Ascending aorta (tissue), 2 donors: ENCODE measurements at regions not wholly inside any gene's neighbourhood (a gene's known extent, or its start where the extent isn't known, plus 50 kb on each side); places are given as distances from the start of the nearest gene placed in this dataset.

Source experiments
- DNase-seq, 2 donors: peaks; one replicate each; pipeline ENCODE4 v3.0.0-alpha.2; 2019; ENCODE audit warnings: low spot score in 2 of 2
- H3K27ac ChIP-seq, 2 donors: fragments of 200-600 bp; sonication (generic); one replicate each; pipeline ENCODE4 v1.5.1; 2016 to 2017; ENCODE audit warnings: mild to moderate bottlenecking in 1 of 2
- H3K27me3 ChIP-seq: fragments of 200-600 bp; sonication (generic); one replicate; pipeline ENCODE4 v1.5.1; 2017
- H3K36me3 ChIP-seq, 2 donors: fragments of 200-600 bp; sonication (generic); one replicate each; pipeline ENCODE4 v1.5.1; 2016
- H3K4me1 ChIP-seq, 2 donors: fragments of 200-600 bp; sonication (generic); one replicate each; pipeline ENCODE4 v1.5.1; 2016 to 2017; ENCODE audit warnings: mild to moderate bottlenecking in 1 of 2
- H3K4me3 ChIP-seq, 2 donors: fragments of 200-600 bp; sonication (generic); one replicate each; pipeline ENCODE4 v1.5.1; 2016 to 2017; ENCODE audit warnings: mild to moderate bottlenecking in 1 of 2
- H3K9me3 ChIP-seq, 2 donors: fragments of 200-600 bp; sonication (generic); one replicate each; pipeline ENCODE4 v1.5.1; 2016
- intact Hi-C: fragments of 100-400 bp; cut with DNase I; formaldehyde crosslinking; loops from one replicate; pipeline ENCODE4 v1.15.1; 2023
- TF ChIP-seq, protein P1 (sequence below), 3 experiments: fragments of 200-600 bp in 2 of 3; fragments of 450-650 bp in 1 of 3; sonication (generic) in 2 of 3; IDR thresholded peaks; one replicate each; pipeline ENCODE4 v1.5.1; 2016 to 2019; ENCODE audit warnings: antibody characterized with exemption in 3 of 3, mild to moderate bottlenecking in 1 of 3, moderate library complexity in 1 of 3

DNA sequence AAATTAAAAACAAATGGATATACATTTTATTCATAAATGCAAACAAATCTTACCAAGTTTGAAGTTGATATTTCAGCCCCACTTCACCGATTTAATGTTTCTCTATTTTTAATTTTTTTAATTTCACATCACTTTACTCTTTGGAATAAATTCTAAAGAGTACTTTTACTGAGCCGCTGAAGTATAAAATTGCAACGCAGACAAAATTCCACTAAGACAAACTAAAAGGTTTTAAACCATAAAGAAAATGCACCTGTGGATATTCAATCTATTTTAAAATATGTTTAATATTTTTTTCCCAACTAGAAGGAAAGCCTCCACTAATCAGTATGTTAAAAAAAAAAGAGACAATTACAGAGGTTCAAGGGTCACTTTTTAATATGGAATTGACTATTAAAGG lies 1073.9 kb upstream of the CRIM1 start:
- H3K9me3 ChIP-seq, result no peaks in the 10 kb centered on the region
- intact Hi-C loops, result no loop called here
- H3K4me3 ChIP-seq, result no peak overlapping the region
- no peak overlapping the region for H3K27ac ChIP-seq
- TF ChIP-seq, protein P1, sequence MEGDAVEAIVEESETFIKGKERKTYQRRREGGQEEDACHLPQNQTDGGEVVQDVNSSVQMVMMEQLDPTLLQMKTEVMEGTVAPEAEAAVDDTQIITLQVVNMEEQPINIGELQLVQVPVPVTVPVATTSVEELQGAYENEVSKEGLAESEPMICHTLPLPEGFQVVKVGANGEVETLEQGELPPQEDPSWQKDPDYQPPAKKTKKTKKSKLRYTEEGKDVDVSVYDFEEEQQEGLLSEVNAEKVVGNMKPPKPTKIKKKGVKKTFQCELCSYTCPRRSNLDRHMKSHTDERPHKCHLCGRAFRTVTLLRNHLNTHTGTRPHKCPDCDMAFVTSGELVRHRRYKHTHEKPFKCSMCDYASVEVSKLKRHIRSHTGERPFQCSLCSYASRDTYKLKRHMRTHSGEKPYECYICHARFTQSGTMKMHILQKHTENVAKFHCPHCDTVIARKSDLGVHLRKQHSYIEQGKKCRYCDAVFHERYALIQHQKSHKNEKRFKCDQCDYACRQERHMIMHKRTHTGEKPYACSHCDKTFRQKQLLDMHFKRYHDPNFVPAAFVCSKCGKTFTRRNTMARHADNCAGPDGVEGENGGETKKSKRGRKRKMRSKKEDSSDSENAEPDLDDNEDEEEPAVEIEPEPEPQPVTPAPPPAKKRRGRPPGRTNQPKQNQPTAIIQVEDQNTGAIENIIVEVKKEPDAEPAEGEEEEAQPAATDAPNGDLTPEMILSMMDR (IDR thresholded peaks at IDR 0.05), result no peak
- H3K4me1 ChIP-seq, result no peaks in the 10 kb centered on the region
- no peaks in the 10 kb centered on the region for H3K36me3 ChIP-seq
- no peak for DNase-seq
- no peaks in the 10 kb centered on the region for H3K27me3 ChIP-seq

DNA sequence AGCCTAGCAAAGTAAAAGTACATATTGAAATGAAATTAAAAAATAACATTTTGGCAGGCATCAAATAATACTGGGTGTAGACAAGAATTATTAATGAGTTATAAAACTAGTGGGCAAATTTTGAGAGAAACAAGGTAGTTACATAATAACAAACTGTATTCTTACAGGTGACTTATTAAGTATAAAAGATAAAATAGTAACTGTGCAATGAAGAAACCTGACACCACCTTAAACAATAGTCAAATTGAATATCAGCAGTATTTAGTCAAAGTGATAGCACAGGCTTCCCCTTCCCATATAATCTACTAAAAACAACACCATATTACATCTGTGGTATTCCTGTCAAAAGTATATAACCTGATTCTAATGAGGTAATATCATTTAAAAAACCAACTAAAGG lies 1099.8 kb upstream of the CRIM1 start:
- no peaks in the 10 kb centered on the region for H3K27me3 ChIP-seq
- no peaks in the 10 kb centered on the region for H3K36me3 ChIP-seq
- H3K4me3 ChIP-seq, result no peak overlapping the region
- intact Hi-C loops, result no loop called here
- no peaks in the 10 kb centered on the region for H3K9me3 ChIP-seq
- no peaks in the 10 kb centered on the region for H3K4me1 ChIP-seq
- no peak for DNase-seq
- H3K27ac ChIP-seq, result no peak overlapping the region
- TF ChIP-seq, protein P1 (IDR thresholded peaks at IDR 0.05), result no peak

DNA sequence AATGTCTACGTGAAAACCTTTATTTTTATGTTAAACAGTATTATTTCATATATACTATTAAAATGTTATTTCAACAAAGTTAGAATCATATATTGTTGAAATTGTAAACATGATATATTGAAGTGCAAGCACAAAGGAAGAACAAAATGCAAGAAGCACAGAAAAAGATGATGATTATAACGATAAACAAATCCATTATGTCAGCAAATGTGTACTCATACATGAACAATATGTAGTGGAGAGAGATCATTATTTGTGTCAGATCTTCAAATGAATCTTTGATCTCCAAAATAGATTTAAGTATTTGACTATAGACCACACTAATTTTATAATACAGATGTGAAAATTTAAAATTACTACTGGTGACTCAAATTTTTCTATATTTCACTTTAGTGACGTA lies 1104.4 kb upstream of the CRIM1 start:
- Histone ChIP-seq H3K4me3 (no peak overlapping the region), H3K27ac (no peak overlapping the region), H3K36me3 (no peaks in the 10 kb centered on the region), H3K27me3 (no peaks in the 10 kb centered on the region), H3K9me3 (no peaks in the 10 kb centered on the region), H3K4me1 (no peaks in the 10 kb centered on the region)
- TF ChIP-seq, protein P1 (IDR thresholded peaks at IDR 0.05), result no peak
- intact Hi-C loops, result no loop called here
- DNase-seq, result no peak

DNA sequence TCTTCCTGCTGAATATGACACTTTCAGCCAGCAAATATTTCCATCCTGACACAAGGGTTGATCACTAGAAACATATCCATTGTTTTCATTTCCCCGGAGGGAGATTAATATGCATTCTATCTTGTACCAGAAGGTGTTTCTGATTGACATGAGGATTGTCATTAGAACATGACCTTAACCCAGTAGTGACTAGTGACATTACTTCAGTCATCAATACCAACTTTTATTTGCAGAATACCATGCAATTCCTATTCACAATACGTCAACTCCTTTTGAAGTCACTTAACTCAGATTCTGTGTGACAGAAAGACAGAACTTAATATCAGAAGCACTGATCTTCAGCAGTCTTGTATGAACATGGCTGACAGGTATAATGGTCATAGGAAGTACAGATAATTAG lies 1108.9 kb upstream of the CRIM1 start:
- no peaks in the 10 kb centered on the region for H3K4me1 ChIP-seq
- H3K4me3 ChIP-seq, result no peak overlapping the region
- no peaks in the 10 kb centered on the region for H3K36me3 ChIP-seq
- no peaks in the 10 kb centered on the region for H3K9me3 ChIP-seq
- no peaks in the 10 kb centered on the region for H3K27me3 ChIP-seq
- DNase-seq, result no peak
- intact Hi-C loops, result no loop called here
- TF ChIP-seq, protein P1 (IDR thresholded peaks at IDR 0.05), result no peak
- no peak overlapping the region for H3K27ac ChIP-seq

DNA sequence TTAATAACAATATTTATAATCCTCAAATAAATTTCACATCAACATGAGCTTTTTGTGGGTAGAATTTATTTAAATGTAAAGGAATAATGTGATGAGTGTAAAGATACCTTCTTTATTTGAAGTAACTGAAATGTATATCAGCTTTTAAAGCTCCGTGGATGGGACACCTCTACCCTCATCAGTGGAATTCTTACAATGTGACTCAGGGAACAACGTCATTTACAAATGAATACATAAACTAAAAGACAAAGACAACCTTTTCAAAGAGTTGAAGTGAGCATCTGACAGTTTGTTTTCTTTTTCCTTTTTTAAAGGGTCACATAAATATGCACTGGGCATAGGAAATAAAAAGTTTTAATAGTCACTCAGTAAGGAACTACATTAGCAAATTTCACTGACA lies 1127.0 kb upstream of the CRIM1 start:
- DNase-seq, result no peak
- TF ChIP-seq, protein P1 (IDR thresholded peaks at IDR 0.05), result no peak
- Histone ChIP-seq H3K9me3 (no peaks in the 10 kb centered on the region), H3K27me3 (no peaks in the 10 kb centered on the region), H3K4me1 (no peaks in the 10 kb centered on the region), H3K36me3 (no peaks in the 10 kb centered on the region), H3K27ac (no peak overlapping the region), H3K4me3 (no peak overlapping the region)
- intact Hi-C loops, result no loop called here

DNA sequence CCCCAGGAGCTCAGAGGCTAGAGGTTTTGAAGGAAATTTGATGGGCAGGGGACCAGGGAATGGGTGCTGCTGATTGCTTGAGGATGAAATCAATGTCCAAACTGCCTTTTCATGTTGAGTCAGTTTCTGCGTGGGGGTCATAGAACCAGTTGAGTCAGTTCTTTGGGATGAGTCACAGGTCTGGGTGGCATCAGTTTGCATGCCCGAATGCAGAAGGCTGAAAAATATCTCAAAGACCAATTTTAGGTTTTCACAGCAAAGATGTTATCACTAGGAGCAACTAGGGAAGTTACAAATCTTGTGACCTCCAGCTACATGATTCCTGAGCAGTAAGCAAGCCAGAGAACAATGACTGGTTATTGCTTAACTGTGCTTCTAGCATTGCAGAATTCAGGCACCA lies 1135.1 kb upstream of the CRIM1 start:
- intact Hi-C loops, result no loop called here
- no peak for DNase-seq
- no peaks in the 10 kb centered on the region for H3K4me1 ChIP-seq
- H3K9me3 ChIP-seq, result no peaks in the 10 kb centered on the region
- TF ChIP-seq, protein P1 (IDR thresholded peaks at IDR 0.05), result no peak
- no peak overlapping the region for H3K27ac ChIP-seq
- no peak overlapping the region for H3K4me3 ChIP-seq
- H3K27me3 ChIP-seq, result no peaks in the 10 kb centered on the region
- no peaks in the 10 kb centered on the region for H3K36me3 ChIP-seq
